Urothelium cell line (cell line): ENCODE measurements at regions not wholly inside any gene's neighbourhood (a gene's known extent, or its start where the extent isn't known, plus 50 kb on each side); places are given as distances from the start of the nearest gene placed in this dataset.
A peak's percentile ranks its signal among the peaks of the same experiment; 100 is the strongest.
"Not testable (repeated sequence)": the region's sequence is repeated elsewhere in the genome, so short reads cannot be mapped to it uniquely, and the experiment has no call there.

Experiments used
- DNase-seq: peaks from one replicate; pipeline ENCODE4 v3.0.0; 2011; ENCODE audit warnings: low spot score, mixed read lengths
- FAIRE-seq: peaks from 2 replicates; lab custom pipeline; 2011; peaks lifted over from hg19 to GRCh38; lab: Jason Lieb, UNC

GRCh38 chr3:94398036-94398435 is 335.2 kb downstream of the NSUN3 start:
- DNase-seq (no peak), FAIRE-seq (no peak)

- FAIRE-seq, result no peak
Observed at GRCh38 chr3:94401466-94401865, 338.6 kb downstream of the NSUN3 start.

GRCh38 chr3:94402126-94402525 is 339.3 kb downstream of the NSUN3 start:
- DNase-seq (no peak), FAIRE-seq (no peak)

More at GRCh38 chr3:94401466-94401865, 338.6 kb downstream of the NSUN3 start:
- no peak for DNase-seq

DNA sequence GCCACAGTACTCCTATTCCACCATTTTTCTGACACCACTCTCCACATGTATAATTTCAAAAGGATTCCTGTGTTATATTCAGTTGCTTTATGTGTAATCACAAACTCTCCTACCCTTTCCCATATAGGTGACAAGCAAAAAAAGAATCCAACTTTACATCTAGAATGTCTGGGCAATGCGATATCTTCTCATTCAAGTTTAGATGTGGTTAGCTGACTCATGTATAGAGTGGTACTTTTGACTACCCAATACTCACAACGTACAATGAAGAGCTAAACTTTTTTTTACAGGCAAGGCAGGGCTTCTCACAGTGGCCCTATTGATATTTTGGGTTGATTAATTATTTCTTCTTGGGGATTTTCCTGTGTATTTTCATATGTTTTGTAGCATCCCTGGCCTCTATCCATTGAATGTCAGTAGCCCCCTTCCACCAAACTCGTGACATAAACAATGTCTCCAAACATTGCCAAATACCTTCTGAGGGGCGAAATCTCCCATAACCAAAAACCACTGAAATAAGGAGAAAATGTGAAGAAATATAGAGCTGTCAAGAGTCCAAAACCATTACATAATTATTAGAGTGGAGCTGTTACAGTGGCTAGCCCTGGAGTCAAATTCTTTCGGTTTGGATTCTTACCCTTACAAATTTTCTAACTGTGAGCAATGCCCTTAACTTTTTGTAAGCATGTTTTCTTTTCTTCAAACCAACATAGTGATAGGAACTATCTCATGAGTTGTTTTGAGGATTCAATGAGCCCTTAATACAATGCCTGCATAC is 342.6 kb downstream of the NSUN3 start:
- DNase-seq, result peak; percentile 6
- FAIRE-seq, result no peak

- FAIRE-seq (no peak), DNase-seq (no peak)
Observed at GRCh38 chr3:94406595-94406994, 343.7 kb downstream of the NSUN3 start.

DNA sequence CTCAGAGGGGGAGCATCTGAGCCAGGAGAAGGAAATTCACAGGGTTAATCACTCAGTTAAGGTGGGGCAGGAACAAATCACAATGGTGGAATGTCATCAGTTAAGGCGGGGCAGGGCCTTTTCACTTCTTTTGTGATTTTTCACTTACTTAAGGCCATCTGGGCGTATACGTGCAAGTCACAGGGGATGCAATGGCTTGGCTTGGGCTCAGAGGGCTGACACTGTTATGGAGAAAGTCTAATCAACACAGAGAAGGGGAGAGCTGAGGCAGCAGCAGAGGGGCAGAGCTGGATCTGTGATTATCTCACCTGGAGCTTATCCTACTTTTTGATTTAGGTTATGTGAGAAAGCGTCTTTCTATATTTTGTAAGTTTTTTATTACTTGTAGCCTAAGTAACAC is 350.1 kb downstream of the NSUN3 start:
- not testable (repeated sequence) for DNase-seq, FAIRE-seq

GRCh38 chr3:94413336-94414108 is 350.7 kb downstream of the NSUN3 start:
- DNase-seq (peak; percentile 15), FAIRE-seq (no peak)

- FAIRE-seq (no peak), DNase-seq (no peak)
Observed at GRCh38 chr3:94414418-94414817, 351.6 kb downstream of the NSUN3 start.

DNA sequence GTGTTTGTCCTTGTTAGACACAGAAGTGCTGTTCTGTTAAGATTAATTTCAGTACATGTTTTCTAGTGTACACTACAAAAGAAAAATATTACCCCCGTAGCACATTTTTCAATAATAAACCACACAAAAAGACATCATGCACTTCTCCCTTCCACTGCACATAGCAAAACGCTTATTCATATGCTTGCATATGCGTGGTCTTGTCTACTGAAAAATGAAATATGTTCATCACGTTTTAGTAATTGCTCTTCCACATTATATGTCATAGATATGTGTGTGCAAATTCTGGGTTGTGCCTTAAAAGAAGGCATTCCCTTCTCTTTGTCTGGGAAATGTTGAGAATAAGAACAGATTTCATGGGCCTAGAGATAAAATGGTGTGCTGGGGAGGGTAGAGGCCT is 353.9 kb downstream of the NSUN3 start:
- FAIRE-seq (no peak), DNase-seq (no peak)

- no peak for FAIRE-seq
- no peak for DNase-seq
Observed at GRCh38 chr3:94417963-94418455, 355.1 kb downstream of the NSUN3 start.

GRCh38 chr3:94420931-94421330 is 358.1 kb downstream of the NSUN3 start:
- DNase-seq (no peak), FAIRE-seq (no peak)

GRCh38 chr3:94423578-94423977 is 360.7 kb downstream of the NSUN3 start:
- no peak for DNase-seq
- FAIRE-seq, result no peak

- no peak for FAIRE-seq
- no peak for DNase-seq
Observed at GRCh38 chr3:94429517-94429916, 366.7 kb downstream of the NSUN3 start.

- no peak for FAIRE-seq
- no peak for DNase-seq
Observed at GRCh38 chr3:94431876-94432570, 369.2 kb downstream of the NSUN3 start.

GRCh38 chr3:94433811-94434210 is 370.9 kb downstream of the NSUN3 start:
- DNase-seq, result no peak
- no peak for FAIRE-seq

DNA sequence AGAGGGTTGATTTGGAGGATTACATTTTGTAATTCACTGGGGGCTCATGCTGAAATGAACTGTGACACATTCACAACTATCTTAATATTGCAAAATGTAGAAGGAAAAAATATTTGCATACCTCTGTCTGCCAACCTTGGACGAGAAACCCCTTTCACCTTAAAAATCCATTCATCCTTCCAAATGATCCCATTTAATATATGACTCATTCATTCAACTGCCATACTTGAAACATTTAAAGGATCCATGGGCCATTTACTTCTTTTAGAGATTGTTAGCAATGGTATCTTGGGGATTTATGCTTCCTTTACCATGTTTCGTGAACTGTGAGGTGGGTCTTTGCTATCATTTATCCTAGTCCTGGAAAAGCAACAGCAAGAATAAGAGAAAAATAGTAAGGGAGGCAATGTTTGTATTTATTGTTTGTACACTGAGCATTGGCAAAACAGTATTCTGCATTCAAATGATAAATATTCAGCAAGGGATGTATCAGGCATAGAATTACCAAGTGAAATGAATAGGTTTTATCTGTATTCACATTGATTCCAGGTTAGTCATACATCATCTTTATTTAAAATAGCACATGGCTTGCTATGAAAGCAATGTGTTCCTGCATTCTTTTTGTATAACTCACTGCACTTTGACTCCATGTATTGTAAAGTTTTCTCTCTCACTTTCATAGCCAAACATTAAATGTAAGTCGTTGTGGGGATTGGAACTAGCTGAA is 378.1 kb downstream of the NSUN3 start:
- peak; percentile 42 for DNase-seq
- FAIRE-seq, result peak; percentile 9

DNA sequence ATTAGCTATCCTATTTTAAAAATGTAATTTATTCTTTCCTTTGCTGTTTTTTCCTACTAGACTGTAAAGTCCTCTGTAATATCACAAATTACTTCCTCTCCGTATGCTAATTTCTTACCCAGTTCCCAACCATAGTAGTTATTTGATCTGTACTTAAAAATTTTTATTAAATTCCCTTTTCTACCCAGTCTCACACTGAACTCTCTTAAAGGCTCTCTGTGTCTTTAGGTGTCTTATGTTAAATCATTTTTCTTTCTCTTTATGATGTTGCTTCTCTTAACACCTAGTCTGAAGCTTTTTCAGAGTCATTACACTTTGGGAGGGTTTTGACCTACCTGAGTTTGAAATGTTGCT is 378.6 kb downstream of the NSUN3 start:
- FAIRE-seq, result no peak
- DNase-seq, result no peak

DNA sequence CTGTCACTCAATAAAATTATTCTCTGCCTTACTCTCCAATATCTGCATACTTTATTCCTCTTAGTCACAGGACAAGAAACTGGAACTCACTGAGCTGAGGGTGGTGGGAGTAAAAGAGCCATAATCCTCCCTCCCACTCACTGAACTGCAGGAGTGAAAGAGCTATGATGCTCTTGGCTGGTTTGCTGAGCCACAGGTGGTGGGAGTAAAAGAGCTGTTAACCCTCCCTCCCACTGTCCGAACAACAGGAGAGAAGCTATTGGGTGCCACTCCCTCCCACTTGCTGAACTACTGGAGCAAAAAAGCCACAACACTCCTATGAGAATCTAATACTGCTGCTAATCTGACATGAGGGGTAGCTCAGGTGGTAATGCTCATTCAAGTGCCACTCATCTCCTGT is 391.0 kb downstream of the NSUN3 start:
- DNase-seq, result no peak

GRCh38 chr3:94459167-94459566 is 396.3 kb downstream of the NSUN3 start:
- FAIRE-seq (no peak), DNase-seq (no peak)

More for the DNA sequence above, 391.0 kb downstream of the NSUN3 start:
- FAIRE-seq, result no peak

- DNase-seq (no peak), FAIRE-seq (no peak)
Observed at GRCh38 chr3:94460931-94461330, 398.1 kb downstream of the NSUN3 start.

DNA sequence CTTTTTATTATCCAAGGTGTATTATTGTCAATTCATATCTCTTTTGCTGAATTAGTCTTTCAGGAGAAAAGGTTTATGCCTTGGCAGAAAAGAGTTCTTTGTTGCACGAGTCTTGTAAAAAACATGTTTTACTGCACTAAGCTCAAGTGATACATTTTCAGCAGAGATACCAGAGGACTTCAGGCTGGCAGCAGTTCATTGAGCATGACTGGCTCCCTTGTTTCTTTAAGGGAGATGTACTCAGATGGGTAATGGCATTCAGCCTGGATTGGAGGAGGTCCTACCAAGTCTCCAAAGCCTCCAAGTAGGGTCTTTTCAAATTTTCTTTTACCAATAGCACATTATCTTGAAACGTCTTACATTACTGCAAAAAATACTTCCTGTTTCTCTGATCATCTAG is 400.1 kb downstream of the NSUN3 start:
- DNase-seq, result no peak
- no peak for FAIRE-seq
